GM18867 (cell line): ENCODE measurements at regions not wholly inside any gene's neighbourhood (a gene's known extent, or its start where the extent isn't known, plus 50 kb on each side); places are given as distances from the start of the nearest gene placed in this dataset.

Experiments
- ATAC-seq: cut with Tn5 transposase; IDR thresholded peaks from one replicate; pipeline ENCODE4 v1.9.1; 2021; ENCODE audit warnings: mild to moderate bottlenecking, moderate library complexity; ENCODE audit not compliant: unreplicated experiment

- no peak for ATAC-seq
Measured at GRCh38 chr4:82038936-82039335, 334.9 kb downstream of the HNRNPD start.

GRCh38 chr4:82036181-82036580 is 337.6 kb downstream of the HNRNPD start:
- no peak for ATAC-seq

- ATAC-seq = no peak
Measured at GRCh38 chr4:82034878-82035277, 338.9 kb downstream of the HNRNPD start.

GRCh38 chr4:82033862-82034261 is 339.9 kb downstream of the HNRNPD start:
- no peak for ATAC-seq

- ATAC-seq = no peak
Measured at GRCh38 chr4:82031376-82031927, 342.3 kb downstream of the HNRNPD start.

GRCh38 chr4:82017680-82018079 is 356.1 kb downstream of the HNRNPD start:
- no peak for ATAC-seq

- ATAC-seq = no peak
Measured at GRCh38 chr4:82005158-82005557, 368.6 kb downstream of the HNRNPD start.

- ATAC-seq = no peak
Measured at GRCh38 chr4:81997313-81997712, 376.5 kb downstream of the HNRNPD start.

- ATAC-seq = no peak
Measured at GRCh38 chr4:81990898-81991297, 382.9 kb downstream of the HNRNPD start.

GRCh38 chr4:81990211-81990610 is 383.6 kb downstream of the HNRNPD start:
- ATAC-seq = no peak

GRCh38 chr4:81989202-81989601 is 384.6 kb downstream of the HNRNPD start:
- ATAC-seq = no peak

GRCh38 chr4:81988178-81988577 is 385.6 kb downstream of the HNRNPD start:
- ATAC-seq = no peak

GRCh38 chr4:81984746-81985145 is 389.0 kb downstream of the HNRNPD start:
- ATAC-seq = no peak

GRCh38 chr4:81982846-81983540 is 390.8 kb downstream of the HNRNPD start:
- no peak for ATAC-seq

GRCh38 chr4:81981218-81981617 is 392.6 kb downstream of the HNRNPD start:
- ATAC-seq = no peak

- no peak for ATAC-seq
Measured at GRCh38 chr4:81974523-81974922, 399.3 kb downstream of the HNRNPD start.

GRCh38 chr4:81971637-81972381 is 402.0 kb downstream of the HNRNPD start:
- ATAC-seq = no peak

GRCh38 chr4:81971061-81971460 is 402.7 kb downstream of the HNRNPD start:
- ATAC-seq = no peak

- no peak for ATAC-seq
Measured at GRCh38 chr4:81970454-81970853, 403.3 kb downstream of the HNRNPD start.

GRCh38 chr4:81966676-81967075 is 407.1 kb downstream of the HNRNPD start:
- ATAC-seq = no peak

GRCh38 chr4:81965911-81966310 is 407.9 kb downstream of the HNRNPD start:
- ATAC-seq = no peak

GRCh38 chr4:81965454-81965853 is 408.3 kb downstream of the HNRNPD start:
- no peak for ATAC-seq
